Activated T-cell treated with anti-CD3 and anti-CD28 coated beads for 4 hours (primary cell): ENCODE measurements at regions not wholly inside any gene's neighbourhood (a gene's known extent, or its start where the extent isn't known, plus 50 kb on each side); places are given as distances from the start of the nearest gene placed in this dataset.

Experiments
- DNase-seq: peaks from one replicate; pipeline ENCODE4 v3.0.0-alpha.2; 2020

DNA sequence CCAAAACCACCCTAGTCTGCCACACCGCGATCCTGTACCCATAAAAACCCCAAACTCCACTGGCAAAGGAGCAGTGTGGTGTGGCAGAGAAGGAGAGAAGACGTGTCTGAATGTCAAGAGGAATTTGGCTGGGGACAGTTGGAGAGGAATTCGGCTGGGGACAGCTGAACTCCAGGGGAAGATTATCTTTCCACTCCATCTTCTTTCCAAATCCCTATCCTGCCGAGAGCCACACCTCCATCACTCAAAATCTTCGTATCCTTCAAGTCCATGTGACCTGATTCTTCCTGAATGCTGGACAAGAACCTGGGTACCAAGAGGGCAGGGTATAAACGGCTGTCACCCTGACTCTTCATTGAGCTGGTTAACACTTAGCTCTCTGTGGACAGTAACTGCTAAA lies 448.1 kb downstream of the ARHGEF28 start:
- DNase-seq = no peak

DNA sequence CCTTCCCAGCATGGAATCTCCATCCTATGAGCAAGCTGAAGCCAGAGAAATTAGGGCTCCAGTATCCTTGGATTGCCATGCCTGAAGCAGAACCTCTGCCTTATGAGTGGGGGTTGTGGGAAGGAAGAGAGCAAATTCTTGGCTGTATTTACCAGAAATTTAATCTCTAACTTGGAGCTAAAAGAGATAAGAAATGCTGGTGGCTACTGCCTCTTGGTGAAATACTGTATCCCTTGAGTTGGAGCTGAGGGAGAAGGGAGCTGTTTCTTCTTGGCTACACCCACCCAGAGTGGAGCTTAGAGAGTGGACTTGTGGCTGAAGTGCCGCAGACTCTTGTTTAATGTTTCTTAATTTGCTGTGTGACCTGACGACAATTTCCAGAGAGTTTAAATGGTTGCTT lies 447.3 kb downstream of the ARHGEF28 start:
- no peak for DNase-seq

DNA sequence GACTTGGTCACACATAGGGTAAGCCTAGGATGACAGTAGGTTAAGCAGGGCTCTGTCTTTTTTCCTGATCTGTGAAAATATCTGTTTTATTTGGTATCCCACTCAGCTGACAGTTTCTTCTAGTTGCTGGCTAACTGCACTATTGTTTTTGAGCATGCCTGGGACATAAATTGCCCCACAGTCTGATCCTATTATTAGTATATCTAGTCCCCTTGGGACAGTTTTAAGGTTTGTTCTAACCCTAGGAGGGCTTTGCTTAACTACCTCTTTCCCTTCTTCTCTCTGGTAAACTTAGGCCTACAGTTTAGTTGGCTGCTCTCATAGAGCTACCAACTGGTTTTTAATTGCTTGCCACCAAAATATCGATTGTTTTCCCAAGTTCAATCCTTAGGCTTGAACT lies 446.6 kb downstream of the ARHGEF28 start:
- DNase-seq = no peak

DNA sequence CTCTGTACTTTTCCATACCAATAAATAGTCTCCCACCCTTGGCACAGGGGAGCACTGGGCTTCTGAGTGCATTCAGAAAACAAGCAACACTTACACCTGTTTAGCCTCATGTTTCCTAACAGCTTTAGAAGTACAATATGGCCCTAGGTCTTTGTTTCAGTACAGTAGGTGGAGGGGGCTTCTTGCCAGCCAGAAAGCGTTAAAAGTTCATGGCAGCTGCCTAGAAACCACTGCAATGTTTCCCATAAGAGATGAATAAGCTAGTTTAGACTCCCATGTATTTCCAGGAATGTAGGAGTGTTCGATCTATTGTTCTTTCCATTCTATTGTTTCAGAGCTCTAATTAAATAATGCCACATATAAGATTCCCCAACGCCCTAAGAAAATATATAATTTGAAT lies 444.8 kb downstream of the ARHGEF28 start:
- DNase-seq = no peak

DNA sequence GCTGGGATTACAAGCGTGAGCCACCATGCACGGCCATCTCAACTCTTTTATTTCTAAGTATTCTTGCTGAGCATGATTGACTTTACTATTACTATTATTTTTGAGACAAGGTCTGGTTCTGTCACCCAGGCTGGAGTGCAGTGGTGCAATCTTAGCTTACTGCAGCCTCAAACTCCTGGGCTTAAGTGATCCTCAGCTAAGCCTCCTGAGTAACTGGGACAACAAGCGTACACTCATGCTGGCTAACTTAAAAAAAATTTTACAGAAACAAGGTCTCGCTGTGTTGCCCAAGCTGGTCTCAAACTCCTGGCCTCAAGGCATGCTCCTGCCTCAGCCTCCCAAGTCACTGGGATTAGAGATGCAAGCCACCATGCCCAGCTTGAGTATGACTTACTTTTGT lies 443.7 kb downstream of the ARHGEF28 start:
- no peak for DNase-seq

DNA sequence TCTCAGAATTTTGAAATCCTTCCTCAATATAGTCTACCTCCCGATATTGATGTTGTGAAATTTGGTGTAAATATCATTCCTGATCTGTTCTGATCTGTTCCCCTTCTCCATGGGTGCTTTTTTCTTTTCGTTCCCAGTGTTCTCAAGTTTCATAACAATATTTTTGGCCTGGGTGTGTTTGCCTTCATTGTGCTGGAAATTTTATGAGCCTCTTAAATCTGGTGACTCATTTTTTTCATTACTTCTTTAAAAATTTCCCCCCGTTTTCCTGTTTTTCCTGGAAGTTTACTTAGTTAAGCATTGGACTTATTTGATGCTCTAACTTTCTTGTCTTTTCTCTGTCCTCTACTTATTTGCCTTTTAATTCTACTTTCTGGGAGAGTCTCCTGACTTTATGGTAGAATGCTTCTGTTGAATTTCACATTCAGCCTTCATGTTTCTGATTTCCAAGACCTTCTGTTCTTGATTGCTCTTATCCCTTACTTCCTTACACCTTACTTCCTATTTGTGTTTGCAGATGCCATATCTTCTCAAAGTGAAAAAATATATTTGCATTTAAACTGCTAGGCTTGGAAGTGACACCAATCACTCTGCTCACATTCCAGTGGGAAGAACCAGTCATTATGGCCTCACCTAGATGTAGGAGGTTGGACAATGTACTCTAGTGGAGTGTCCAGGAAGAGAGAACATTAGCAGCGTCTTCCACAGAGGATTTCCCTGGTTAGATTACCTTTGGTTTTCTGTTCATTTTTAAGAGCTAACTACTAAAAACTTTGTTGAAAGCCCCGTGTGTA lies 441.9 kb downstream of the ARHGEF28 start:
- DNase-seq = no peak

DNA sequence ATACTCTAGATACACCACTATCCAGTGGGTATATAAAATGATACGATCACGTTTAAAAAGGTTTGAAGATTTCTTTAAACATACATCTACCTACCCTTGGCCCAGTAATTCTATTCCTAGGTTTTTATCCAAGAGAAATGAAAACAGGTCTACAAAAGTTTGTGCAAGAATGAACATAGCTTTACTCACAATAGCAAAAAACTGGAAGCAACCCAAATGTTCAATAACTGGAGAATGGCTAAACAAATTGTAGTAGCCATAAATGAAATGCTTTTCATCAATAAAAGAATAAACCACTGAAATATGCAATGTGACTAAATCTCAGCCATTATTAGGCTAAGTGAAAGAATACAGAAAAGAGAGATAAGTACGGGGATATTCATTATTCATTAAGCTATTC lies 438.9 kb downstream of the ARHGEF28 start:
- DNase-seq = no peak

DNA sequence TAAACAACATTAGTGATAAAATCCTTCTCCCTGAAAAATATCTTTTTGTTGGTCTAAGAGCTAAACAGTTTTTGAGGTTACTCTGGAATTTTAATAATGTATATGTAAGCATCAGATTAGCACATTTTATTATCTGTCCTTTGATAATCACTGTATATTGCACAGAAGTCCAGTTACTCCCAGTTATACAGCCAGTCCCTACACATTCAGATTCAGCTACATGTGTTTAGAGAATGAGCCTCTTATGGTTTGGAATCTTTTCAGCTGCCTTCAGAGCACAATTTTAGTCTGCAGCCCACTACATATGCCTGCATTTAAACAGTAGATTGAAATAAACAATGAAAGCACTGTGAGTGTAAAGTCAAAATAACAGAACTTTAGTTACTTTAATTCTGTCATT lies 438.2 kb downstream of the ARHGEF28 start:
- DNase-seq = no peak

DNA sequence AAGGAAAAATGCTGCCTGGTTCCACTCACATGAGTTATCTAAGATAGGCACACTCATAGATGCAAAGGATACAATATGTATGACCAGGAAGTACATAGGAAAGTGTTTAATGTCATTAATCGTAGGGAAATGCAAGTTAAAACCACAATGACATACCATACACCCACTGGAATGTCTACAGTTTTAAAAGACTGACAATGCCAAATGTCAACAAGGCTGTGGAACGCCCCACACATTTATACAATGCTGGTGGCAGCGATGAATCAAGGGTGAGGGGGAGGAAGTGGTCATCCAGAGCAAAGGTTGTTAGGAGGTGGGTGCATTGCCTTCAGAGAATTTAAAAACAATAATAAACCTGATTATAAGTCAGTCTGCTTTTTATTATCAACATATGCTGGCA lies 437.8 kb downstream of the ARHGEF28 start:
- no peak for DNase-seq

DNA sequence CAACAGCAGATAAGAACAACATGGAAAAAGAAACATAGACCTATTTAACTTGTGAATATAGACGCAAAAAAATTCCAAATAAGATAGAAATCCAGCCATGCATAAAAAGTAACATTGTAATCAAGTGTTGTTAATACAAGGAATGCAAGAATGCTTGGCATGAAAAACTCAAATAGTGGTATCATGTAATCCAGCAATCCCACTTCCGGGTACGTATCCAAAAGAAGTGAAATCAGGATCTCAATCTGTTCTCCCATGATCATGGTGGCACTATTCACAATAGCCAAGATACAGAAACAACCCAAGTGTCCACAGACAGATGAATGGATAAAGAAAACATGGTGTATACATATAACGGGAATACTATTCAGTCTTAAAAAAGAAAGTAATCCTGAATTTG lies 437.4 kb downstream of the ARHGEF28 start:
- no peak for DNase-seq

DNA sequence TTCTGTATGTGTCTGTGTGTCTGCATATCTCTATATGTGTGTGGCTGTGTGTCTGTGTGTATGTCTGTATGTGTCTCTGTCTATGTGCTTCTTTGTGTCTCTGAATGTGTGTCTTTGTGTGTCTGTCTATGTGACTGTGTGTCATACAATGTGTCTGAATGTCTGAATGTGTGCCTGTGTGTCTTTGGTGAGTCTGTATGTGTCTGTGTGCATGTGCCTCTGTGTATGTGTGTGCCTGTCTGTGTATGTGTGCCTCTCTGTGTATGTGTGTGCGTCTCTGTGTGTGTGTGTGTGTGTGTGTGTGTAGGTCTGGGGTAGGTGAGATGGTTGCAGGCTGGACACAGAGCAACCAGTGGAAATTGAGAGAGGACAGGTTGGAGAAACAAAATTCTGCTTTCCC lies 435.3 kb downstream of the ARHGEF28 start:
- DNase-seq = no peak

DNA sequence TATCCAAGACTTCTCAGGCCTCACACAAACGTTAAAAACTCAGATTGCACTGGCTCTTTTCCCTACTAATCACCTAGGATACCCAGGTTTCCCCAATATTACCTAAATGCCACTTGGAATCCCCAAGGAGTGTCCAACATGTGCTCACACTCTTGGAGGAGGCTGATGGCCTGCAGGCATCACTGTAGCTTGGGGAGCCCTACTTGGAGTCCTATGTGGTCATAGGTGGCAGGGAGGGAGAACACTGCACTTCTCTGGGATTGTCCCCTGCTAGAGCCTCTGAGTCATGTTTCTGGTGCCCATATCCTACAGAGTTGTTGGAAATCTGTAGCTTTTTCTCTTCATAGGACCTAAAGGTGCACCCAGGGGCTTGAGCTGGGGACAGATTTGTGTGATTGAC lies 433.7 kb downstream of the ARHGEF28 start:
- no peak for DNase-seq

DNA sequence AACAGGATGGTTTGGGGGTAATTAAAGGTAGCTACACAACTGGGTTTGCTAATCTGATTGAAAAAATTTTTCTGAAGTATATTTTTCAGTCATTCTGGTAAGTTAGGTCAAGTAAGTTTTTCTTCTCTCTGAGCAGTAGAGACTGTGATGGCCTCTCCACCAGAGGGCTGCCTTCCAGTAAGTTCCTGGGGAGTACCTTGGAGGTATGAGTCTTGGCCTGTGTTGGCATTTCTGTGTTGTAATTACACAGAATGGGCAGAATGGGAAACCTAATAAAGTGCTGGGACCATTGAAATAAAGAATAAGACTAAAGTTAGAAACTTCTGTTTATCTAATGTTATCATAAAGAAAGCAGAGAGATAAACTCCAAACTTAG lies 430.8 kb downstream of the ARHGEF28 start:
- no peak for DNase-seq

DNA sequence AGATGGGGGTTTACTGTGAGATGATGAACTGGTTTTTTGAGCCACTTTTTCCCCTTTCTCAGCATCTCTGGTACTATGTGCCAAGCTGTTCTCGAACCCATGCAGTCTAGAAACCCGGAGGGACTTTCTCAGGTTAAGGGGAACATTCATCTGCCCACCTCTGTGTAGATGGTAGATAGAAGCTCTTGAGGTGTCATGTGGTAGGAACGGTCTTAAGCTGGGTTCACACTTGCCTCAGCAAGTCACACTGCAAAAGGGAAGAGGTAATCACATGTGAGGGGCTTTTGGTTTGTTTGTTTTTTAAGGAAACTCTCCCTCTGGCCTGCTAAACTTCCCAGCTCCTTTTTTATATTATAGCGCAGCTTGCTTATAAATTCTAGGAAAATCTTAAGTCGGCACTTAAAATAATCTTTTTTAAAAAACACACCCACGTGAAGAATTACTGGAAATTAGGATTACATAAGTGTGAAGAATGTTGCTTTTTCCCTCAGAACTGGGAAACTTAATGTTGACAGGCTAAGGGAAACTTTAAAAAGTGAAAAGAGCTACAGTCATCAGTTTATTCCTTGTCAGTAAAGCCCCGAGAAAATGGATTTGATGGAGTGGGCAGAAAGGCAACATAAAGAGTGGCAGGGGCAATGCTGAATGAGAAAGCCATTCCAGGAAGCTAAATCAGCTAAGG lies 430.3 kb downstream of the ARHGEF28 start:
- DNase-seq = no peak

DNA sequence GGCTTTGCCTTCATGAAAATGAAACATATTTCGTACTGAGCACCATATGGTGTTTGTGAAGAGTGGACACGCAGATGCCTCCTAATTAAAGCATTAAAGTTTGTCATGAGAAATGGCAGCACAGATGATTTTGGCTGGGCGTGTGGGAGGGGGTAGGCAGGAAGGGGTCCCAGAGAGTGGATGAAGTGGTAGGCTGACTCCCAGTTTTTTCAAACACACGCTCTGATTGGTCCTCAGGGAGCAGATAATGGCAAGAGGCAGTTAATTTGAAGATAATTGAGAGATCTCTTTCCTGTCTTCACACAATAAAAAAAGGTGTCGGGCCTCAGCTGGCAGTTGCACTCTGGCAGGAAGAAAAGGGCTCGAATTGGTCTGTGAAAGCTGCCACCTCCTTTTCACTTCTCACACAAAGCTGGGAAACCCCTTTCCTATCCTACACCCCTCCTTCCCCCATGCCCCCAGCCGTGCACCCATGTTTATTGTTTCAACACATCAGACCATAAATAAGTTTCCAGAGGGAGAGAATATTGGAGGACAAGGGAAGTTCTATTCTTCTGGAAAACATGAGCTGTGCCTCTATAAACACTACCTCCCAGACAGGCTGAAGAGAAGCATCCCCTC lies 429.6 kb downstream of the ARHGEF28 start:
- no peak for DNase-seq

DNA sequence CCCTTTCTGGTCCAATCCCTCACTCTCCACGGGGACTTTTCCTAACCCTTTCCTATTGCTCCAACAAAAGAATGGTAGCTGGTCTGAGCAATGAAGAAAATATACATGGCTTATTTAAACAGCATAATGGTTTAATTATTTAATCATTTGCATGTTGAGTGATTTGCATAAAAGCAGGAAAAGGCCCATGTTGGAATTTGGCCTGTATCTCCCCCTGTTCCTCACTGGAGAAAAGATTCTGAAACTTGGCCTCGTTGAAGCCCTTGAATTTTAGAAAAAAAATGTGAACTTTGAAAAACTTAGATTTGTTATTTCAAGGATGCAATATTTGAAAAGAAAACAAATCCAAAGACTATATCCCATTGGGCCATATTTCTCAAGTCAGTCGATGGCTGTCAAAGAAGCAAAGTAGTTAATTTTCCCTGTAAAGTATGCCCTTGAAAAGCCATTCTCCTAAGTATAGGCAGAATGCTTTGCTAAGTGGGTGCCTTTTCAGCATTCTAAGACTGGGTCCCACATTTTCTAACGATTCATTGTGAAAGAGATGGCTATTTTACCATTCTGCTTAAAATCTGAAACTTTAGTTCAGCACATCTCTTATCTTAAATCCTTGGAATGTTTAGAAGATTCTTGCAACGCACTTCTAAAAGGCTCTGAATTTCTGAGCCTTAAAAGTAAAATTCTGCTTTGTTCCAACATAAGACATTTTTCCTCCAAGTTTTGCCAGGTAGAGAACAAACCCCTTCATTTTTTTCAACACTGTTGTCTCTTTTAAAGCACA lies 428.8 kb downstream of the ARHGEF28 start:
- DNase-seq = no peak

DNA sequence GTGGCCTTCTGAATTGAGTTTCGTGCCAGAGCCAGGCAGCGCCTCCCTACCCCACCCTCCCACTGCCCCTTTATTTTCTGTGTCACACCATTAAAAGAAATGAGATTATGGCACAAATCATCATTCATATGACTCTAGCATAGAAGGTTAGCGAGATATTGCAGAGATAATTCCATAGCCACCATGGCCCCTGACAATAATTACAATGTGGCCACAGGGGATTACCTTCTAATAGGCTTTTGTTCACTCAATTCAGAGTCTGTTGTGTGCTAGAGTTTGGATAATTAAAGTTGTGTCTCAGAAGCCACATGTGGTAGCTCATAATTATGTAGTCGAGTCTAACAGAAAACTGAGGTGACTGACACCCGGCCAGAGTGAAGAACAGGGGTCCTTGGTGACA lies 428.1 kb downstream of the ARHGEF28 start:
- DNase-seq = no peak

DNA sequence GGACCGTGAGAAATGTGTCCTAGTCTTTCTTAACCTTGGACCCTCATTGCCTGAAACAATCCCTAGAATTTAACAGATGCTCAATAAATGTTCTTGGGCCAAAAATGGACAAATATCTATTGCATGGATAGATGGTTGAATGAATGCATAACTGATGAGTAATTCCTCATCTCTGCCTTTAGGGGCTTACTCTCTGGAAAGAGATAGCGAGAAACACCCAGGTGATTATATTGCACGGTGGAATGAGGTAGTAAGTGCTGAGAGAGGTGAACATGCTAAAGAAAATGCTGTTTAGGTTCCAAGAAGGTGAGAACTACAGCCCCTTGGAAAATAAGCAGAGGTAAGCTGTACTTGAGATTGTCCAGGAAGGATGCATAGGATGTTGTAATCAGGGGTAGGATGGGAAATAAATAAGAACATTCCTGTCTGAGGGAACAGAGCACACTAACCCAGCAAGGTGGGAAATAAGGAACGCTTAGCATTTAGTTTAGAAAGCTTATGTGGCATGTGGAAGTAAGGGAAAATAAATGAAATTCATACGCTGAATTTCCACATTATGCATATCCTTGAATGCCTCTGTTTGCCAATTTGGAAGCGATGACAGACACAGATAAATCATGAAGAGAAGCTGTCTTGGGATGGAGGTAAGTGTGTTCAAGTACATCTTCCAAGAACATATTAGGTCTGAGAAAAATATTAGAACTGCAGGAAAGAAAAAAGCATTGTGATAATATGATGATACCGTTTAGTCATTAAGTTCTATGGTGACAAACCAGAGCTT lies 426.6 kb downstream of the ARHGEF28 start:
- no peak for DNase-seq

DNA sequence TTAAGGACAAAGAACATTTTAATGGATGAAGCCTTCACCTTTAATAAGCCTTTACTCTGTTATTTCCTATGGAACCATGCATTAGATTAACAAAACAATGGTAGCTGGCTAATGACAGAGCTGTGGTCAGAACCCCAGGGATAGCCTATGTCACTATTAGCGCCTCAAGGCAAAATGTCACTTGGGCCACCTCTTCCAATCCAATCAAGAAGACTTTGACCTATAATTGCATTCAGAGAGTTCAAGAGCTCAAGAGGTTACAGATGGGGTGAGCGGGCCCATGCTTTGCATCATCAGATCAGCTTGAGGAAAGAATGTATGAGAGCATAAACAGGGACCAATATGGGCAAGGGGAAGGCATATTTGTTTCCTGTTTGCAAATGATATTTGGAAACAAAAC lies 425.1 kb downstream of the ARHGEF28 start:
- no peak for DNase-seq

DNA sequence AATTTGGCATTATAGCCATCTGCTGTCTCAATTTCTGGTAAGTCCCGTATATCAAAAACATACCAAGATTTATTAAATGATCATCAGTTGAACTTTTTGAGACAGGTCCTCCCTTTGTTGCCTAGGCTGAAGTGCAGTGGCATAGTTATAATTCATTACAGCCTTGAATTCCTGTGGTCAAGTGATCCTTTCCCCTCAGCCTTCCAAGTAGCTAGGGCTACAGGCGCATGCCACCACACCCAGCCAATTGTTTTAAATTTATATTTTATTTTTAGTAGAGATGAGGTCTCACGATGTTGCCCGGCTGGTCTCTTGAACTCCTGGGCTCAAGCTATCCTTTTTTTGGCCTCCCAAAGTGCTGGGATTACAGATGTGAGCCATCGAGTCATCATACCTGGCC lies 418.9 kb downstream of the ARHGEF28 start:
- no peak for DNase-seq

DNA sequence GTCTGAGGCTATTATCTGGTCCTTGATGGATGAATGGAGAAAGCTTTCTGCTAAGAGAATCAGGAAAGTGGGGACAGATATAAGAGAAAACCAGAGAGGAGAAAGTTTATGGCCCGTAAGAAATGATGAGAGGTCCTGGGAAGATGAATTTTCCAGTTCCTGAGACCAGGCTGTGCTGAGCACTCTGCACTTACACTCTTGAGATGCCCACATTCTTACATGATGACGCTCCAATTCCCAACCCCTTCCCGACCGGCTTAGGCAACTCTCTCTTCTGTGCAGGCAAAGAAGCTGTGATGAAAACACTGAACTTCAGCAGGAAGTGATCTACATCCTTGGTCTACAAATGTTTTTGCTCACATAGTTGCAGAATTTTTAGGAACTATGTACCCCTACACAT lies 417.0 kb downstream of the ARHGEF28 start:
- no peak for DNase-seq

DNA sequence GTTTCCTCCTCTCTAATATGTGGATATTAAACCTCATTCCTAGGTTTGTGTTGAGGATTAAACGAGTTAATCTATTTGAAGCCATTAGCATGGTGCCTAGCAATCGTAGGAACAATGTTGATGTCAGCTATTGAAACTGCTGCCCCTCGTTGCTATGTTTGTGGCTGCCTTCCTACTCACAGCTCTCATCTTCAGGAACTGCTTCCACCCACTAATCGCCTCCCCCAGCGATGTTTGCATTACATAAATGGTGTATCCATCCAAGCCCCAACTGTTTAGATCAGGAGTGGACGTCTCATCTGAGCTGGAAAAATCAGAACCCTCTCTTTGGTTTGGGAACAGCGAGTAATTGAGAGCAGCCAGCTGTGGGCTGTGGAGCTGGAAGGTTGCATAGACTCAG lies 416.6 kb downstream of the ARHGEF28 start:
- no peak for DNase-seq

DNA sequence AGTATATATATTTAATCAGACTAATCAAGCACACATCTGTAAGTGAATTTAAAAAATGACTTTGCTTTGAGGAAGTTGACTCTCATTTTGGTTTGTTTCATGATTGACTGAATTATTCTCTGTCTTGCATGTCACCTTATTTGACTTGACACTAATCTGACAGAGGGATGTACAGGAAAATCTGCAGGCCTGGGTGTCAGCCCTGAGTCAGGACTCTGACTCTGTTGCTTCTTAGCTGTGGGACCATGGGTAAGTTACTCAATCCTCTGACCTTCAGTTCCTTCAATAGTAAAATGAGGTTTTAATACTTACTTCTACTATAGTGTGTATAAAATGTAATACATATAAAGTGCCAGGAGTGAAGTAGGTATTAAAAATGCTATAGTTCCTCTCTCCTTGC lies 415.9 kb downstream of the ARHGEF28 start:
- DNase-seq = no peak
